Loucy (cell line): ENCODE measurements at regions not wholly inside any gene's neighbourhood (a gene's known extent, or its start where the extent isn't known, plus 50 kb on each side); places are given as distances from the start of the nearest gene placed in this dataset.

Experiments used
- CTCF ChIP-seq: fragments of 200-600 bp; sonication (generic); conservative IDR thresholded peaks from 2 replicates; pipeline ENCODE4 v1.5.1; 2014; ENCODE audit warnings: mild to moderate bottlenecking, antibody characterized with exemption, low read length
- EZH2phosphoT487 ChIP-seq: fragments of 200-600 bp; IDR thresholded peaks from 2 replicates; pipeline ENCODE4 v1.6.1; 2018; ENCODE audit warnings: antibody characterized with exemption, mild to moderate bottlenecking, moderate library complexity, borderline replicate concordance

- TF ChIP-seq EZH2phosphoT487: no peak
- TF ChIP-seq CTCF: no peak
Observed at GRCh38 chr6:68167604-68168003, 467.5 kb upstream of the ADGRB3 start.
